HCT116 (cell line): ENCODE measurements at regions not wholly inside any gene's neighbourhood (a gene's known extent, or its start where the extent isn't known, plus 50 kb on each side); places are given as distances from the start of the nearest gene placed in this dataset.

Experiments
- ATAC-seq: fragments of 200-7000 bp; cut with Tn5 transposase; 2 replicates; pipeline ENCODE4 v1.9.1; 2020; ENCODE audit warnings: mild to moderate bottlenecking, moderate library complexity
- BruUV-seq: library from RNA; stranded (reverse); fragments of 400-500 nt; replicated peaks from 2 replicates; lab custom pipeline; 2021; lab: Mats Ljungman, UMichigan
- CTCF ChIA-PET: fragments of 300-600 bp; sonication (Branson Sonifier 250); formaldehyde crosslinking; loops from one replicate; lab custom pipeline; 2021; ENCODE audit warnings: antibody characterized with exemption; lab: Charles Lee
- POLR2A ChIA-PET: fragments of 300-600, 350-600 bp; sonication (Branson Sonifier 250); formaldehyde crosslinking; loops from one replicate; lab custom pipeline; 2021; ENCODE audit warnings: antibody characterized with exemption; lab: Charles Lee
- RAD21 ChIA-PET, 2 experiments: fragments of 300-600 bp; sonication (Branson Sonifier 250); formaldehyde crosslinking; loops; one replicate each; lab custom pipeline; 2023; ENCODE audit warnings: low total read pairs in 2 of 2; ENCODE audit not compliant: uncharacterized antibody in 2 of 2, unreplicated experiment in 2 of 2, low non-redundant PET in 1 of 2; lab: Charles Lee
- DNase-seq: peaks from one replicate; pipeline ENCODE4 v3.0.0-alpha.2; 2010; ENCODE audit warnings: low read depth, low spot score
- H2AFZ ChIP-seq: fragments of 200-600 bp; shearing (Covaris generic), sonication (generic); 2 replicates; pipeline ENCODE4 v1.6.1; 2017; ENCODE audit warnings: low read depth, mixed run types, mixed read lengths, antibody characterized with exemption, low read length; ENCODE audit not compliant: poor library complexity, severe bottlenecking
- H3K27ac ChIP-seq: 2 replicates; pipeline ENCODE4 v1.5.1; 2012; ENCODE audit warnings: low read depth, low read length
- H3K27me3 ChIP-seq: fragments of 200-600 bp; sonication (generic); 2 replicates; pipeline ENCODE4 v1.6.1; 2016; ENCODE audit warnings: mixed run types, low read length, mixed read lengths; ENCODE audit not compliant: insufficient read depth
- H3K36me3 ChIP-seq, 2 experiments: fragments of 200-500 bp in 1 of 2; fragments of 200-600 bp in 1 of 2; sonication (Bioruptor generic) in 1 of 2; sonication (generic) in 1 of 2; 2 replicates each; pipeline versions ENCODE4 v1.5.1 to v1.6.1; 2014 to 2016; ENCODE audit warnings: low read length in 2 of 2, inconsistent platforms in 1 of 2, mixed read lengths in 1 of 2, mixed run types in 1 of 2; ENCODE audit not compliant: insufficient read depth in 2 of 2, control insufficient read depth in 1 of 2
- H3K4me1 ChIP-seq, 2 experiments: fragments of 200-600 bp in 1 of 2; sonication (generic) in 1 of 2; 2 replicates each; pipeline versions ENCODE4 v1.5.1 to v1.6.1; 2012 to 2017; ENCODE audit warnings: low read length in 2 of 2, inconsistent platforms in 1 of 2, mild to moderate bottlenecking in 1 of 2, mixed read lengths in 1 of 2, mixed run types in 1 of 2, moderate library complexity in 1 of 2; ENCODE audit not compliant: insufficient read depth in 2 of 2, control insufficient read depth in 1 of 2
- H3K4me2 ChIP-seq: fragments of 200-600 bp; sonication (generic); 2 replicates; pipeline ENCODE4 v1.6.1; 2017; ENCODE audit warnings: mixed run types, low read length, mixed read lengths
- H3K4me3 ChIP-seq, 2 experiments: fragments of 200-600 bp in 1 of 2; sonication (generic) in 1 of 2; replicated peaks in 1 of 2; 2 replicates each; pipeline ENCODE4 v1.5.1; 2011 to 2016; ENCODE audit warnings: low read length in 2 of 2, control low read depth in 1 of 2, low read depth in 1 of 2, mild to moderate bottlenecking in 1 of 2, mixed read lengths in 1 of 2, mixed run types in 1 of 2
- H3K79me2 ChIP-seq: fragments of 200-600 bp; sonication (generic); 2 replicates; pipeline ENCODE4 v1.6.1; 2017; ENCODE audit warnings: mild to moderate bottlenecking, mixed run types, low read length, moderate library complexity, mixed read lengths; ENCODE audit not compliant: insufficient read depth
- H3K9ac ChIP-seq: fragments of 200-600 bp; sonication (generic); 2 replicates; pipeline ENCODE4 v1.6.1; 2016; ENCODE audit warnings: low read length, mixed read lengths
- H3K9me2 ChIP-seq: fragments of 200-600 bp; sonication (generic), shearing (Covaris generic); 2 replicates; pipeline ENCODE4 v1.6.1; 2017; ENCODE audit warnings: mixed run types, mild to moderate bottlenecking, moderate library complexity; ENCODE audit not compliant: insufficient read depth
- H3K9me3 ChIP-seq, 2 experiments: fragments of 200-500 bp in 1 of 2; fragments of 200-600 bp in 1 of 2; sonication (Bioruptor generic) in 1 of 2; sonication (generic) in 1 of 2; 2 replicates each; pipeline ENCODE4 v1.6.1; 2014 to 2017; ENCODE audit warnings: low read length in 2 of 2, mixed read lengths in 2 of 2, inconsistent platforms in 1 of 2, low read depth in 1 of 2, mild to moderate bottlenecking in 1 of 2, mixed run types in 1 of 2, moderate library complexity in 1 of 2; ENCODE audit not compliant: control insufficient read depth in 1 of 2, insufficient read depth in 1 of 2
- H4K20me1 ChIP-seq: fragments of 200-600 bp; sonication (generic), shearing (Covaris generic); 2 replicates; pipeline ENCODE4 v1.6.1; 2017; ENCODE audit warnings: mixed run types, mild to moderate bottlenecking, moderate library complexity; ENCODE audit not compliant: insufficient read depth
- CEBPB ChIP-seq: IDR thresholded peaks from 2 replicates; pipeline ENCODE4 v1.6.1; 2012; ENCODE audit warnings: low read depth
- ELF1 ChIP-seq: IDR thresholded peaks from 2 replicates; pipeline ENCODE4 v1.6.1; 2012; ENCODE audit warnings: low read depth, borderline replicate concordance
- EZH2phosphoT487 ChIP-seq: fragments of 200-600 bp; IDR thresholded peaks from 2 replicates; pipeline ENCODE4 v1.6.1; 2018; ENCODE audit warnings: antibody characterized with exemption, borderline replicate concordance
- POLR2A ChIP-seq: IDR thresholded peaks from 2 replicates; pipeline ENCODE4 v1.7.0; 2011; ENCODE audit warnings: borderline replicate concordance; ENCODE audit not compliant: insufficient read depth, insufficient read length; ENCODE audit errors: extremely low read depth
- SIN3A ChIP-seq: IDR thresholded peaks from 2 replicates; pipeline ENCODE4 v1.6.1; 2012; ENCODE audit warnings: low read depth
- SRF ChIP-seq: IDR thresholded peaks from 2 replicates; pipeline ENCODE4 v1.6.1; 2012; ENCODE audit warnings: low read depth
- intact Hi-C: fragments of 100-400 bp; cut with micrococcal nuclease; formaldehyde crosslinking; loops from 2 replicates; pipeline ENCODE4 v1.10.0; 2022
- TF ChIP-seq, protein P1 (sequence below): IDR thresholded peaks from 2 replicates; pipeline ENCODE4 v1.6.1; 2012; ENCODE audit warnings: low read depth
- TF ChIP-seq, protein P2 (sequence below): IDR thresholded peaks from 2 replicates; pipeline ENCODE4 v1.6.1; 2012

GRCh38 chr10:30770229-30770628 lies 140.7 kb upstream of the LYZL2 start:
- Histone ChIP-seq H3K4me2 (no peak overlapping the region), H3K9me2 (no peaks in the 10 kb centered on the region), H3K27ac (no peak overlapping the region), H3K27me3 (no peaks in the 10 kb centered on the region), H2AFZ (no peak overlapping the region), H3K9me3 (peaks cover 10 to 24% of the 10 kb centered on the region in 2 experiments; a peak in 3 of 4 replicates), H3K79me2 (no peaks in the 10 kb centered on the region), H3K36me3 (no peaks in the 10 kb centered on the region), H3K9ac (no peak overlapping the region), H3K4me1 (no peaks in the 10 kb centered on the region), H4K20me1 (no peaks in the 10 kb centered on the region), H3K4me3 (no peak overlapping the region)
- intact Hi-C loops = no loop called here
- ATAC-seq (no peak), DNase-seq (no peak)
- ChIA-PET CTCF (no interaction called here), POLR2A (no interaction called here), RAD21 (no interaction called here)
- BruUV-seq = no TSS peak
- TF ChIP-seq, protein P1, sequence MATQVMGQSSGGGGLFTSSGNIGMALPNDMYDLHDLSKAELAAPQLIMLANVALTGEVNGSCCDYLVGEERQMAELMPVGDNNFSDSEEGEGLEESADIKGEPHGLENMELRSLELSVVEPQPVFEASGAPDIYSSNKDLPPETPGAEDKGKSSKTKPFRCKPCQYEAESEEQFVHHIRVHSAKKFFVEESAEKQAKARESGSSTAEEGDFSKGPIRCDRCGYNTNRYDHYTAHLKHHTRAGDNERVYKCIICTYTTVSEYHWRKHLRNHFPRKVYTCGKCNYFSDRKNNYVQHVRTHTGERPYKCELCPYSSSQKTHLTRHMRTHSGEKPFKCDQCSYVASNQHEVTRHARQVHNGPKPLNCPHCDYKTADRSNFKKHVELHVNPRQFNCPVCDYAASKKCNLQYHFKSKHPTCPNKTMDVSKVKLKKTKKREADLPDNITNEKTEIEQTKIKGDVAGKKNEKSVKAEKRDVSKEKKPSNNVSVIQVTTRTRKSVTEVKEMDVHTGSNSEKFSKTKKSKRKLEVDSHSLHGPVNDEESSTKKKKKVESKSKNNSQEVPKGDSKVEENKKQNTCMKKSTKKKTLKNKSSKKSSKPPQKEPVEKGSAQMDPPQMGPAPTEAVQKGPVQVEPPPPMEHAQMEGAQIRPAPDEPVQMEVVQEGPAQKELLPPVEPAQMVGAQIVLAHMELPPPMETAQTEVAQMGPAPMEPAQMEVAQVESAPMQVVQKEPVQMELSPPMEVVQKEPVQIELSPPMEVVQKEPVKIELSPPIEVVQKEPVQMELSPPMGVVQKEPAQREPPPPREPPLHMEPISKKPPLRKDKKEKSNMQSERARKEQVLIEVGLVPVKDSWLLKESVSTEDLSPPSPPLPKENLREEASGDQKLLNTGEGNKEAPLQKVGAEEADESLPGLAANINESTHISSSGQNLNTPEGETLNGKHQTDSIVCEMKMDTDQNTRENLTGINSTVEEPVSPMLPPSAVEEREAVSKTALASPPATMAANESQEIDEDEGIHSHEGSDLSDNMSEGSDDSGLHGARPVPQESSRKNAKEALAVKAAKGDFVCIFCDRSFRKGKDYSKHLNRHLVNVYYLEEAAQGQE = no peak
- TF ChIP-seq SRF (no peak), EZH2phosphoT487 (no peak), POLR2A (no peak), SIN3A (no peak), ELF1 (no peak), CEBPB (no peak)
- TF ChIP-seq, protein P2, sequence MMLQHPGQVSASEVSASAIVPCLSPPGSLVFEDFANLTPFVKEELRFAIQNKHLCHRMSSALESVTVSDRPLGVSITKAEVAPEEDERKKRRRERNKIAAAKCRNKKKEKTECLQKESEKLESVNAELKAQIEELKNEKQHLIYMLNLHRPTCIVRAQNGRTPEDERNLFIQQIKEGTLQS = no peak
